HG03095 (cell line): ENCODE measurements at regions not wholly inside any gene's neighbourhood (a gene's known extent, or its start where the extent isn't known, plus 50 kb on each side); places are given as distances from the start of the nearest gene placed in this dataset.

Source experiments
- ATAC-seq: cut with Tn5 transposase; IDR thresholded peaks from one replicate; pipeline ENCODE4 v1.9.1; 2021; ENCODE audit warnings: moderate library complexity; ENCODE audit not compliant: unreplicated experiment

DNA sequence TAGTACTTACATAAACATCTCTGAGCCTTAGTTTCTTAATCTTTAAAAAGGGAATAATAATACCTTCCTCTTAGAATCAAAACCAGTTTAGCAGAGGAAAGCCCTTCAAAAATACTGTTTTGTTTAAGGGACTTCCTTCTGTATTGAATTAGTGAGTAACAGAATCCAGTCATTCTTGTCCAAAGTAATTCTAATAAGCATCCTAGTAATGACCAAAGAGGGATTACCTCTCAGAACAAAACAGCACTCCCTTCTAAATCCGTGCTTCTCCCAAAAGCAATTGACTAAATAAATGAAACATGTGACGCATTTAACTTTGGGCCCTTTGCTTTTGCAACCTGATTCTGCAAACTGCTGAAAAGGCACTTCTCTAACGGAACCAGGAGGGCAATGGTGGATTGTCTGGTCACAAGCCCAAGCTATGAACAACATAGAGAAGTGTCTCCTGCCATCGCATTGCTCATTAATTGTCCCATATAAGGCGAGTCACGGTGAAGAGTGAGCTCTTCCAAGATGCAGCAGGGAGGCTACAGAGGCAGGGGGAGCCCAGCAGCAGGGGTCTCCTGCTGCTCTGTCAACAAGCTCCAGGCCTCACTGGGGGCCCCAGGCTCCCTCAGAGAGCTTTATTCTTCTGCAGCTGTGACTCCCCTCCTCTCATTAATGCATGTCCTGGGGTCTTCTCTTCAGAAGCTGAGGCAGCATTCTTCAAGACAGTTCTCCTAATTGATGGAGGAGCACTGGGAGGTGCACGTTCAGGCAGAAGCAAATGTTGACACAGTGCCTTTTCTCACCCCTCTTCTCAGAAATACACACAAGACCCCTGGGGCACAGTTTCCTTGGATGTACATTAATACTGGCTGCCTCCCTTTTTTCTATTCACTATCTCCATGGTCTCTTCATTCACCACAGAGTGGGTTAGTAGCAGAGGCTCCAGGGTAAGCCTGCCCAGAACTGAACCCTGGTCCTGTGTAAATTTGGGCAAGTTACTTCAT is 419.6 kb upstream of the RASGEF1B start:
- no peak for ATAC-seq

GRCh38 chr4:81884986-81885385 is 413.3 kb upstream of the RASGEF1B start:
- no peak for ATAC-seq

DNA sequence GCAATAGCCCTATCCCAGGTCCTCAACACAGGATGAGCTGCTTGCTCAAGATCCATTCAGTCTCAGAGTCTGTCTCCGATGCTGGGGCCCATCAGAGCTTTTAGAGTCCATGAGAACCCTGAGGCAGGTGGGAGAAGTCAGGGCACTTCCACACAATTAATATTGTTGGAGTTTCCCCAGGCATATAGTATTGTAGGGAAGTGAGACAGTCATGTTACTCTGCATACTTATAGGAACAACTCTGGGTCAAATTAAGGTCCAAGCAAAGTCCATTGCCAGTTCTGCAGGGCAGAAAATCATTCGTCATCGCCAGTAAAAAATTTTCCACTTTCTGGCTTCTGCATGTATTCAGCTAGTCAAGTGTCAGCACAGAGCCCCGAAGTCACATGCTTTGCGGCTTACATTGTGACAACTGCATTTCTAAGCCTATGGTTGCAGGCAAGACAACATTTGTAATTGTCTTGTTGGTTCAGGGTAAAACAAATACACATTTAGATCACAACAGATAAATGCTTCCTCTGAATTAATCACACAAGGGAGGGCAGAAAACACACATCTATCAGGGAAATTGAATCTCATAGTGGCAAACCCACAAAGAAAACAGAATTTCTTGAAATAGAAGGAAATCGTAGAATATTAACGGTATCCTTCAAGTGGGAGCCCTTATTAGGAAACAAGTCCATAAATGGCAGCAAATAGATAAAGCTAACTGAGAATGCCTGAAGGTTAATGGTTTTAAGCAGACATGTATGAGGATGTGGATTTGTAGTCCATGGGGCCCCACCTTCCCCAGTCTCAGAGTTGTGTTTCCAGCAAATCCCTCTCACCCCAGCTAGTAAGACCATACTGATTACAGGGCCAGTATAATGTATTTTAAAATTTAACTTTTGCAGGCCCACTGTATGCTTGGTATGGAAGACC is 412.1 kb upstream of the RASGEF1B start:
- ATAC-seq, result no peak

- ATAC-seq, result no peak
These were observed 411.3 kb upstream of the RASGEF1B start for GRCh38 chr4:81883004-81883403.

- ATAC-seq, result no peak
These were observed 410.3 kb upstream of the RASGEF1B start for GRCh38 chr4:81881855-81882621.

- ATAC-seq, result no peak
These were observed 404.4 kb upstream of the RASGEF1B start for GRCh38 chr4:81876106-81876505.

DNA sequence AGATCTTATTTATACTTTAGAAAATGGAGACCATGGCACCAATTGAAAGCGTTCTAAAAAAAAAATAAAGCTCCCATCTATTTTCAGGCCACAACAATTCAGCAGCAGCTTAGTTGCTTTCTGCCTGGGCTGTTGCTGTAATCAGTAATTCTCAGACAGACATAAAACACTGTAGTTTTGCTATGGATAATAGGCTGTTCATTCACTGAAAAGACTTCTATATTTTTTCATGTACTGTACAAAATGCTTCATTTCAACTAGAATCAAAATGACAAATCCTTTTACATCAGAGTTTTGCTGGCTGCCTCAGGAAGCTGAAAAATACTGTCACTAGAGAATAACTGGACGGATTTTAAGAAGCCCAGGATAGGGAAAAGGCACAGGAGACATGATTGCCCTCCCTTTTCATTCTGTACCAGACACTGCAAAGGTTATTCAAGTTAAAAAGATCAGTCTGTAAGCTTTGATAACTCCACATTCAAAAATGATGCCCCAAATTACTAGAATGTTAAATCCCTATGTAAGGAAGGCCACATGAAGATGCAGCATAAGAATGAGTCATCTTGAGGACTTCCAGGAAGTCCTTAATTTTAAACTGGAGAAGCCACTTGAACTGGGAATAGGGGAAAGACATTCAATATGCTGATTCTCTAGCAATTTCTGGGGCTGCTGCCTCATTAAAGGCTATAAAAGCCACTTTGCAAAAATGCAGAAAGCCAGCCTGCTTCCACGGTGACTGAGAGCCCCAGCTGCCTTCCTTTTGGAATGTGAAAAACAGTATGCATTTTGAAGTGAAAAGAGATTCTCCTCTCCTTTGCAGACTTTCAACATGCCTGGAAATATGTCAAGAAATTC is 403.2 kb upstream of the RASGEF1B start:
- ATAC-seq, result no peak

DNA sequence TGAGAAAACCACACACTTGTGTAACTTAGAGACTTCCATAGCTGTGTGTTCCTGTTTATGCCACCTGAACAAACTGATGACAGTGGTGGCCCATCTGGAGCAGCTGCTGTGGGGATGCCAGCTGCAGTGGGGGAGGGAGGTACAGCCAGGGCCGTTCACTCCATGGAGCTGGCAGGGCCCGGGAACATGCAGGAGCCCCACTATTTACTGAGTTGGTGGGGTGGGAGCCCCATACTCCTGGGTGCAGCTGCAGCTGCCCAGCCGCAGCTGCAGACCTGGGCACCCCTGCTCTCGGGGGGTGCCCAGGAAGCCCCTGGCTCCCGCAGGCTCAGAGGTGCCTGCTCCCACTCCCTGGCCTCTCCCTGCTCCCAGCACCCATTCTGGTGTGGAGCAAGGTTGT is 398.6 kb upstream of the RASGEF1B start:
- no peak for ATAC-seq

DNA sequence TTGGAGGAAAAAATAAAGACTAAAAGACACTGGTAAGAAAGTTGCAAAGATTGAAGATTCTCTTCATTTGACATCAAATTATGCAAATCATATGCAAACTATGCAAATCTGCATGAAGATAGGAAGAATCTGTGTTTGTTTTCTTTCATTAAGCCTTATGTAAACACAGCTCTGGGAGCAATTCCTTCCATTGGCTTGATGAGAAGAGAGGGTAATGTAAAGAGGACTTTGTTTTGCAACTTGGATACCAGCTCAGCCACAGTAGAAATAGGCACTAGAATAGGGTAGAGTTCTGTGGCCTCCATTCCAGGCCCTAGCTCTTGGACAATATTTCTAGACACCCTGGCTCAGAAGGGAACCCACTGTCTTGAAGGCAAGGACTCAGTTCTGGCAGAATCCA is 388.4 kb upstream of the RASGEF1B start:
- ATAC-seq, result no peak

GRCh38 chr4:81854406-81854805 is 382.7 kb upstream of the RASGEF1B start:
- no peak for ATAC-seq

- ATAC-seq, result no peak
These were observed 380.5 kb upstream of the RASGEF1B start for GRCh38 chr4:81852031-81852715.

DNA sequence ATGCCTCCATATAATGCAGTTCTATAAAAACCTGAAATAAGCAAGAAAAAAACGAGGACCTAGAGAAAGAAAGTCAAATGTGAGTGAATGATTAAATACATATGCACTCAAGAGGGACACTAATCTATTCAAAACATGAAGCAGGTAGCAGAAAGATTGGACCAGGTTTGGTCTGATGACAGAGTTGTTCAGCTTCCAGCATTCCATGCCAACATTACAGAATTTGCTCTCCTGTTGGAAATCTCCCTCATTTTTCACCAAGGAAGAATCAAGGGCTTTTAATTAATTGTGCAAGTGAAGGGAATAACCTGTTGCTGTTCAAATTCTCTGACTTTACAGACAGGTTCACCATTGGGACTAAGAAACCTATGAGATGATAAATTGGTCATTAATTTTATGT is 379.0 kb upstream of the RASGEF1B start:
- ATAC-seq, result no peak

DNA sequence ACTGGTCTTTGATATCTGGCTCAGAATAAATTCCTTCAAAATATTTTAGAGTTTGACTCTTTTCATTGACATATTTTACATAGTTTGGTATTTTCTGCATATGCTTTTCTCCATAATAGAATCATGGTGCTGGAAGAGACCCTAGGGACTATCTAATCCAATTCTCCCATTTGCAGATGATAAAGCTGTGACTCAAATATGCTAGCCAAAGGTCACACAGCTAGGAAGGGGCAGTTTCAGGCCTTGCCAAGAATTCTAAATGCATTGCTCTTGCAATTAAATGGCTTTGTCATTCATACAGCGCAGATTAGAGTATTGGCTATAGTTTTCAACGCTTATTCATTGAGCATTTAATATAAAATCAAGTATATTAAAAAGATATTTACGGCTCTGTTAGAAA is 374.1 kb upstream of the RASGEF1B start:
- no peak for ATAC-seq

GRCh38 chr4:81845273-81845672 is 373.6 kb upstream of the RASGEF1B start:
- no peak for ATAC-seq

- peak; percentile 66 for ATAC-seq
These were observed 373.0 kb upstream of the RASGEF1B start for GRCh38 chr4:81844717-81845116.

- peak; percentile 53 for ATAC-seq
These were observed 367.8 kb upstream of the RASGEF1B start for GRCh38 chr4:81839347-81840042.

- ATAC-seq, result no peak
These were observed 366.9 kb upstream of the RASGEF1B start for GRCh38 chr4:81838586-81838985.

DNA sequence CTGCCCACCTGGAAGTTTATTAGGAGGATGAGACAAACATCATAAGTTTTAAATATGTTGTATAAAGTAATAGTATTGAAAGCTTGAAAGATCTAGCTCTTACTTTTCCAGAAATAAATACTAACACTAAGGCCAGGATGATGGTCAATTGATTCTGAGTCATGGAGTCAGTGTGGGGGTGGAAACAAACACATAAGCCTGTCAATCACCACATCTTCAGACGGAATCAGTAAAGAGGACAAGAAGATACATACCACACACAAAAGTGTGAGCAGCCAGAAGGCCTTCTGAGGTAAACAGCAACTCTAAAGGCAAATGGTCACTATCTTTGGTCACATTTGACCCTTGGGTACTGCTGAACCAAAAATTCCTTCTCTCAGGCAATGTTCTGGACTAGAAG is 365.0 kb upstream of the RASGEF1B start:
- ATAC-seq, result no peak

DNA sequence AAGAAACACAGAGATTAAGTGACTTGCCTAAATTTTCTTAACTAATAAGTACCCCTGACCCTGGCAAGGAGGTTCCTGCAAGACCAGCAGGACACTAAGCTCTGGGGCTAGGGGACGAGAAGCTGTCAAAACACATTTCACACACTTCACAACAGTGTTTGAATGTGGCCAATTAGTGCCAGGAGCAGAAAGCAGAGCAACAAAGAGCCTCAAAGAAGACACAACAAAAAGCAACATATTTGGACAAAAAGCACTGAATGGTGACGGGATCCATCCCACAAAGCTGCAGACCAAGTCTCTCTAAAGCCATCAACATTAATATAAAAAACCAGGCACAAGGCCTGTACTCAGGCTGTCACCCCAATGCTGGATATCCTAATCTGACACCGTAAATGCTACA is 361.9 kb upstream of the RASGEF1B start:
- ATAC-seq, result no peak
